ENCODE measurements at regions not wholly inside any gene's neighbourhood (a gene's known extent, or its start where the extent isn't known, plus 50 kb on each side); places are given as distances from the start of the nearest gene placed in this dataset.

- no peaks in the 10 kb centered on the region; the same call in 1 of the 2 replicates for H3K9me3 ChIP-seq (ENCODE audit: control insufficient read depth, insufficient read depth, low read length)
- DNase-seq (ENCODE audit: low read depth, low spot score): no peak
- ChIA-PET POLR2A (no interaction called here), CTCF (no interaction called here)
- no peak overlapping the region for H3K4me3 ChIP-seq (ENCODE audit: low read depth, low read length)
- H3K27ac ChIP-seq (ENCODE audit: low read depth, low read length): no peak overlapping the region
- no peaks in the 10 kb centered on the region for H3K27me3 ChIP-seq (ENCODE audit: control insufficient read depth, insufficient read depth, low read length)
- TF ChIP-seq, protein P1, sequence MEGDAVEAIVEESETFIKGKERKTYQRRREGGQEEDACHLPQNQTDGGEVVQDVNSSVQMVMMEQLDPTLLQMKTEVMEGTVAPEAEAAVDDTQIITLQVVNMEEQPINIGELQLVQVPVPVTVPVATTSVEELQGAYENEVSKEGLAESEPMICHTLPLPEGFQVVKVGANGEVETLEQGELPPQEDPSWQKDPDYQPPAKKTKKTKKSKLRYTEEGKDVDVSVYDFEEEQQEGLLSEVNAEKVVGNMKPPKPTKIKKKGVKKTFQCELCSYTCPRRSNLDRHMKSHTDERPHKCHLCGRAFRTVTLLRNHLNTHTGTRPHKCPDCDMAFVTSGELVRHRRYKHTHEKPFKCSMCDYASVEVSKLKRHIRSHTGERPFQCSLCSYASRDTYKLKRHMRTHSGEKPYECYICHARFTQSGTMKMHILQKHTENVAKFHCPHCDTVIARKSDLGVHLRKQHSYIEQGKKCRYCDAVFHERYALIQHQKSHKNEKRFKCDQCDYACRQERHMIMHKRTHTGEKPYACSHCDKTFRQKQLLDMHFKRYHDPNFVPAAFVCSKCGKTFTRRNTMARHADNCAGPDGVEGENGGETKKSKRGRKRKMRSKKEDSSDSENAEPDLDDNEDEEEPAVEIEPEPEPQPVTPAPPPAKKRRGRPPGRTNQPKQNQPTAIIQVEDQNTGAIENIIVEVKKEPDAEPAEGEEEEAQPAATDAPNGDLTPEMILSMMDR (IDR thresholded peaks at IDR 0.05; ENCODE audit: low read depth, low read length): no peak
Observed at GRCh38 chr1:59184365-59184905, 112.5 kb upstream of the FGGY start.

DNA sequence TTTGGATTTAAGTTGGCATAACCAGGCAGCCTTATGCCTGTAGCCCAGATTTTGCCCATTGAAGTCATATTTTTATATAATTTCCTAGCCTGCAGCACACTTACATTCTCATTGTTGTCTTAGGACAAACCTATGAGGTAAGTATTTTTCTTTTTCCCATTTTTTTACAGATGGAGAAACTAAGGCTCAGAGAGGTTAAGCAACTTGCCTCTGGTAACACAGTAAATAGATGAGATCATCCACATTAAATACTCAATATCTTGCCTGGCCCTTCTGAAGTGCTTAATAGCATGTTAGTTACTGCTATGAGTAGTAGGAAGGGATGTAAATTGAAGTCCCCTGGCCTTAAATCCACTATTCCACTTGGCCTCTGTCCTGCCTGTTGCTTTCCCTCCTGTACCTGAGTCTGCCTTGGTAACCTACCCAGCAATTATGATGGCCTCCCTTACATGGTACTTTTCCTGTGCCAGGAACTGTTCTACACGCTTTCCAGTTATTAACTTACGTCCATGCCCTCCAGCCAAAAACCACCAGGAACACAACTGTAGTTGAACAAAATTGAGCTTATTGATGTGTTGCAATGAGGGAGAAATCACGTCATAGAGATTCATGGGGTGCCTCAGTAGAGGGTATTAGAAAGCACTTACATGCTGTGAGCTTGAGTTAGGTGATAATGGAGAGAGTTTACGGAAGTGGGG is 111.6 kb upstream of the FGGY start:
- Histone ChIP-seq H3K27ac (ENCODE audit: low read depth, low read length) (no peak overlapping the region), H3K27me3 (ENCODE audit: control insufficient read depth, insufficient read depth, low read length) (no peaks in the 10 kb centered on the region), H3K9me3 (ENCODE audit: control insufficient read depth, insufficient read depth, low read length) (no peaks in the 10 kb centered on the region; the same call in 1 of the 2 replicates), H3K4me3 (ENCODE audit: low read depth, low read length) (no peak overlapping the region)
- ChIA-PET POLR2A (no interaction called here), CTCF (interaction anchor here (0.5 to 2.3 kb wide), 2 partner anchors 235 to 514 kb away, joined by 3 to 7 read pairs; no protein-coding TSS in a partner anchor)
- no peak for DNase-seq (ENCODE audit: low read depth, low spot score)
- TF ChIP-seq, protein P1 (IDR thresholded peaks at IDR 0.05; ENCODE audit: low read depth, low read length): no peak

GRCh38 chr1:59186656-59187055 is 110.2 kb upstream of the FGGY start:
- no peaks in the 10 kb centered on the region for H3K27me3 ChIP-seq (ENCODE audit: control insufficient read depth, insufficient read depth, low read length)
- H3K4me3 ChIP-seq (ENCODE audit: low read depth, low read length): no peak overlapping the region
- peak overlapping the region; percentile 58 for H3K27ac ChIP-seq (ENCODE audit: low read depth, low read length)
- no peaks in the 10 kb centered on the region; the same call in 1 of the 2 replicates for H3K9me3 ChIP-seq (ENCODE audit: control insufficient read depth, insufficient read depth, low read length)
- TF ChIP-seq, protein P1 (IDR thresholded peaks at IDR 0.05; ENCODE audit: low read depth, low read length): peak; percentile 36; the same call in 1 of the 2 replicates
- ChIA-PET CTCF (interaction anchor here (0.6 to 2.3 kb wide), 4 partner anchors 15 to 573 kb away, joined by 3 to 7 read pairs (median 4); no protein-coding TSS in a partner anchor), POLR2A (interaction anchor here (1.0 to 1.2 kb wide), 2 partner anchors 30 to 110 kb away, joined by 3 to 4 read pairs; no protein-coding TSS in a partner anchor)
- DNase-seq (ENCODE audit: low read depth, low spot score): peak; percentile 67

DNA sequence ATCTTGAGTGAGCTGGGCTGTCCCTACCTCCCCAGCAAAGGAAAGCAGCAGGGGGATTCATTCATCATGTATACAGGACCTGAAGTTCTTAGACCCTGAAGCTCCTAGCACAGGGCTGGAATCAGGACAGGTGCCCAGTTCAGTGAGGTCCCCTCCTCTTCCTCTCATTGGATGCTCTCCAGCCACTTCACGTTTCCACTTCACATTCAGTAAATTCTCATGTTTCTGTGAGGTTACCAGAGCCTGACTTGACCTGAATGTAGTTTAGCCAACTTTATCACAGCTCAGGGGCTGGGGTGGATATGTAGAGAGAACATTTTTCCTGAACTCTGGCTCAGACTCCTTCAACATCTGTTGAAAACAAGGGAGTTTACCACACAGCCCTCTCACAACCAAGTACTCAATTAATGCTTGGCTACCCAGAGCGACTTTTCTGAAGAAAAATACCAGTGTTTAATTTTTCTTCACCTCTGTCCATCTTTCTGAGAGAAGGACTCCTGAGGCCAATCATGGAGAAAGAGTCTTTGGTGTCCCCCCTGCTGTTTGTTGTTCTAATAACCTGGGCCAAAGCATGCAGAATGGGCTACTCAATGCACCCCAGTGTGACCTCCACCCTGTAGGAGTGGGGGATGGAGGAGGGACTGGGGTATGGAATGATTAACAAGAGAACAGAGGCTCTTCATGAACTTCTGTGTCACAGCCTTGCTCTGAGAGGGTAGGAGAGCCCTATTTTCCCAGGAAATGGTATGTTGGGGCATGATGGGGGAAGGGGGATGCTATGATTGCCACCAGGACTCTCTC is 108.3 kb upstream of the FGGY start:
- H3K9me3 ChIP-seq (ENCODE audit: control insufficient read depth, insufficient read depth, low read length): peaks cover 3% of the 10 kb centered on the region; the same call in 1 of the 2 replicates
- H3K27ac ChIP-seq (ENCODE audit: low read depth, low read length): no peak overlapping the region
- H3K27me3 ChIP-seq (ENCODE audit: control insufficient read depth, insufficient read depth, low read length): no peaks in the 10 kb centered on the region
- no peak overlapping the region for H3K4me3 ChIP-seq (ENCODE audit: low read depth, low read length)
- CTCF ChIA-PET: no interaction called here
- TF ChIP-seq, protein P1 (IDR thresholded peaks at IDR 0.05; ENCODE audit: low read depth, low read length): no peak
- no peak for DNase-seq (ENCODE audit: low read depth, low spot score)
- POLR2A ChIA-PET: no interaction called here

Measured in AG04450 (cell line).